ENCODE measurements at regions not wholly inside any gene's neighbourhood (a gene's known extent, or its start where the extent isn't known, plus 50 kb on each side); places are given as distances from the start of the nearest gene placed in this dataset.

- no peak for TF ChIP-seq CTBP2 (IDR thresholded peaks at IDR 0.05; ENCODE audit: borderline replicate concordance, insufficient read depth, insufficient read length, low read length)
- no peak for TF ChIP-seq CTCF (IDR thresholded peaks at IDR 0.05; ENCODE audit: control extremely low read depth in 1 of 3, insufficient read depth in 1 of 3, low read depth in 1 of 3, low read length in 3 of 3)
- TF ChIP-seq GTF2F1 (IDR thresholded peaks at IDR 0.05; ENCODE audit: borderline replicate concordance, low read depth, low read length) = no peak
- TF ChIP-seq TAF1 (IDR thresholded peaks at IDR 0.05; ENCODE audit: low read depth, low read length) = no peak
- no peak for TF ChIP-seq NRF1 (IDR thresholded peaks at IDR 0.05; ENCODE audit: low read depth, low read length)
- no peak for TF ChIP-seq RFX5 (IDR thresholded peaks at IDR 0.05; ENCODE audit: borderline replicate concordance, low read depth, low read length)
- TF ChIP-seq MAFK (IDR thresholded peaks at IDR 0.05; ENCODE audit: low read depth, low read length) = no peak
Observed at GRCh38 chr2:223369889-223370288, 232.3 kb downstream of the SCG2 start (continued).

Measured in H1 (cell line).